Endothelial cell of umbilical vein (primary cell): ENCODE measurements at regions not wholly inside any gene's neighbourhood (a gene's known extent, or its start where the extent isn't known, plus 50 kb on each side); places are given as distances from the start of the nearest gene placed in this dataset.

Source experiments
- BruUV-seq: library from RNA; stranded (reverse); fragments of 400-500 nt; replicated peaks from 2 replicates; lab custom pipeline; 2021; lab: Mats Ljungman, UMichigan
- CTCF ChIA-PET: fragments of 300-600, 350-600 bp; sonication (Branson Sonifier 250); formaldehyde crosslinking; loops from one replicate; lab custom pipeline; 2021; ENCODE audit warnings: antibody characterized with exemption, inconsistent platforms; lab: Charles Lee
- POLR2A ChIA-PET: fragments of 300-600, 350-600 bp; sonication (Branson Sonifier 250); formaldehyde crosslinking; loops from one replicate; lab custom pipeline; 2021; ENCODE audit warnings: antibody characterized with exemption, inconsistent platforms; lab: Charles Lee
- DNase-seq: peaks from one replicate; pipeline ENCODE4 v3.0.0-alpha.2; 2011; ENCODE audit warnings: low read depth, low spot score
- FAIRE-seq: peaks from 2 replicates; lab custom pipeline; 2011; peaks lifted over from hg19 to GRCh38; lab: Jason Lieb, UNC
- H2AFZ ChIP-seq: 2 replicates; pipeline ENCODE4 v1.6.0; 2012; ENCODE audit warnings: low read depth, low read length, control low read depth, inconsistent platforms
- H3K27ac ChIP-seq: 2 replicates; pipeline ENCODE4 v1.5.1; 2011; ENCODE audit warnings: low read depth, mild to moderate bottlenecking, control low read depth, low read length, moderate library complexity; ENCODE audit not compliant: insufficient read depth
- H3K27me3 ChIP-seq, 2 experiments: 2 replicates each; pipeline versions ENCODE4 v1.6.0 to v1.6.1; 2011; ENCODE audit warnings: low read length in 2 of 2, mixed read lengths in 1 of 2; ENCODE audit not compliant: control insufficient read depth in 2 of 2, insufficient read depth in 2 of 2
- H3K36me3 ChIP-seq, 2 experiments: 2 replicates in 1 of 2; 3 replicates in 1 of 2; pipeline ENCODE4 v1.5.1; 2011; ENCODE audit warnings: low read length in 2 of 2, mild to moderate bottlenecking in 1 of 2, moderate library complexity in 1 of 2; ENCODE audit not compliant: control insufficient read depth in 2 of 2, insufficient read depth in 2 of 2; ENCODE audit errors: extremely low read depth in 1 of 2
- H3K4me1 ChIP-seq: 3 replicates; pipeline ENCODE4 v1.5.1; 2011; ENCODE audit warnings: mild to moderate bottlenecking, low read length; ENCODE audit not compliant: control insufficient read depth, insufficient read depth; ENCODE audit errors: extremely low read depth
- H3K4me2 ChIP-seq: 2 replicates; pipeline ENCODE4 v1.6.1; 2011; ENCODE audit warnings: low read length, control low read depth, mixed read lengths; ENCODE audit not compliant: insufficient read depth
- H3K4me3 ChIP-seq, 3 experiments: fragments of 200-600 bp in 1 of 3; sonication (generic), shearing (Covaris generic) in 1 of 3; replicated peaks in 1 of 3; 2 replicates each; pipeline ENCODE4 v1.5.1; 2011 to 2016; ENCODE audit warnings: control low read depth in 3 of 3, low read length in 3 of 3, mild to moderate bottlenecking in 2 of 3, inconsistent platforms in 1 of 3, low read depth in 1 of 3, moderate library complexity in 1 of 3; ENCODE audit not compliant: insufficient read depth in 1 of 3
- H3K79me2 ChIP-seq: 2 replicates; pipeline ENCODE4 v1.6.0; 2012; ENCODE audit warnings: low read length, inconsistent platforms; ENCODE audit not compliant: control insufficient read depth, insufficient read depth
- H3K9ac ChIP-seq: replicated peaks from 2 replicates; pipeline ENCODE3; 2011; ENCODE audit warnings: low read length, control low read depth; ENCODE audit not compliant: insufficient read depth; ENCODE audit errors: extremely low read depth
- H3K9me1 ChIP-seq: replicated peaks from 3 replicates; pipeline ENCODE4 v1.6.0; 2011; ENCODE audit warnings: mild to moderate bottlenecking, low read length; ENCODE audit not compliant: control insufficient read depth, insufficient read depth; ENCODE audit errors: extremely low read depth
- H3K9me3 ChIP-seq: replicated peaks from 2 replicates; pipeline ENCODE4 v1.5.1; 2012; ENCODE audit warnings: low read length, inconsistent platforms; ENCODE audit not compliant: control insufficient read depth, insufficient read depth
- H4K20me1 ChIP-seq: replicated peaks from 2 replicates; pipeline ENCODE3; 2011; ENCODE audit warnings: mild to moderate bottlenecking, low read length; ENCODE audit not compliant: control insufficient read depth, insufficient read depth; ENCODE audit errors: extremely low read depth
- CTCF ChIP-seq, 2 donors: IDR thresholded peaks; 1 replicate in 1 of 2; 2 replicates in 1 of 2; pipeline ENCODE4 v1.5.1; 2011; ENCODE audit warnings: low read length in 2 of 2, mild to moderate bottlenecking in 2 of 2, moderate library complexity in 2 of 2, control low read depth in 1 of 2, inconsistent platforms in 1 of 2, low read depth in 1 of 2; ENCODE audit not compliant: insufficient read depth in 1 of 2; ENCODE audit errors: extremely low read depth in 1 of 2
- EZH2 ChIP-seq: IDR thresholded peaks from 2 replicates; pipeline ENCODE4 v1.6.1; 2012; ENCODE audit warnings: borderline replicate concordance, low read depth, mild to moderate bottlenecking, moderate library complexity, low read length, inconsistent platforms; ENCODE audit not compliant: severe bottlenecking
- FOS ChIP-seq: IDR thresholded peaks from 2 replicates; pipeline ENCODE4 v1.6.1; 2011; ENCODE audit warnings: mild to moderate bottlenecking, low read length, moderate library complexity, borderline replicate concordance; ENCODE audit not compliant: insufficient read depth
- GATA2 ChIP-seq: IDR thresholded peaks from 2 replicates; pipeline ENCODE4 v1.7.0; 2011; ENCODE audit warnings: low read depth, mild to moderate bottlenecking, moderate library complexity, mixed read lengths, low read length; ENCODE audit not compliant: insufficient read length, insufficient read depth
- JUN ChIP-seq: IDR thresholded peaks from 2 replicates; pipeline ENCODE4 v1.6.1; 2011; ENCODE audit warnings: borderline replicate concordance, low read depth; ENCODE audit not compliant: insufficient read length, insufficient read depth
- MAX ChIP-seq: IDR thresholded peaks from 2 replicates; pipeline ENCODE4 v1.6.1; 2011; ENCODE audit not compliant: insufficient read depth, insufficient read length
- MYC ChIP-seq: IDR thresholded peaks from one replicate; pipeline ENCODE4 v1.6.1; 2011; ENCODE audit warnings: mild to moderate bottlenecking, low read depth, low read length
- POLR2A ChIP-seq: IDR thresholded peaks from 2 replicates; pipeline ENCODE4 v1.6.1; 2012; ENCODE audit warnings: low read depth, mild to moderate bottlenecking, control low read depth, low read length
- POLR2AphosphoS5 ChIP-seq: IDR thresholded peaks from 2 replicates; pipeline ENCODE4 v1.6.1; 2012; ENCODE audit warnings: low read depth, mild to moderate bottlenecking, control low read depth, low read length, moderate library complexity; ENCODE audit not compliant: insufficient read depth
- dilution Hi-C: fragments of 300-500 bp; cut with MboI; formaldehyde crosslinking; loops from one replicate; pipeline ENCODE4 v1.15.0; 2019; ENCODE audit warnings: low sequenced_read_pairs; ENCODE audit not compliant: extremely low pct_ligation_motif_present
- intact Hi-C: fragments of 100-400 bp; cut with micrococcal nuclease; formaldehyde crosslinking; loops from one replicate; pipeline ENCODE4 v1.10.0; 2022

GRCh38 chr20:7695051-7695495 is 245.2 kb downstream of the HAO1 start:
- H4K20me1 ChIP-seq: no peaks in the 10 kb centered on the region
- FAIRE-seq: no peak
- H3K79me2 ChIP-seq: no peaks in the 10 kb centered on the region
- DNase-seq: no peak
- BruUV-seq: no TSS peak
- H3K27me3 ChIP-seq: no peaks in the 10 kb centered on the region
- H3K27ac ChIP-seq: no peak overlapping the region
- H2AFZ ChIP-seq: no peak overlapping the region
- intact Hi-C loops: no loop called here
- no peaks in the 10 kb centered on the region for H3K4me1 ChIP-seq
- H3K4me3 ChIP-seq: no peak overlapping the region
- H3K36me3 ChIP-seq: no peaks in the 10 kb centered on the region
- H3K9ac ChIP-seq: no peak overlapping the region
- H3K9me1 ChIP-seq: no peaks in the 10 kb centered on the region
- CTCF ChIA-PET: interaction anchor here (1.1 kb wide), 1 partner anchor 11 kb away, joined by 4 read pairs; no protein-coding TSS in a partner anchor
- no peak overlapping the region for H3K4me2 ChIP-seq
- H3K9me3 ChIP-seq: no peaks in the 10 kb centered on the region
- TF ChIP-seq MYC (no peak), MAX (no peak), FOS (no peak), JUN (no peak), POLR2A (no peak), POLR2AphosphoS5 (no peak), EZH2 (no peak), CTCF (IDR thresholded peaks at IDR 0.05; ENCODE audit: extremely low read depth in 1 of 2, insufficient read depth in 1 of 2, low read depth in 1 of 2, low read length in 2 of 2) (no peak), GATA2 (no peak)
- dilution Hi-C loops: no loop called here
- POLR2A ChIA-PET: no interaction called here
